NCI-H2196 (cell line): ENCODE measurements at regions not wholly inside any gene's neighbourhood (a gene's known extent, or its start where the extent isn't known, plus 50 kb on each side); places are given as distances from the start of the nearest gene placed in this dataset.
"Not testable (repeated sequence)": the region's sequence is repeated elsewhere in the genome, so short reads cannot be mapped to it uniquely, and the experiment has no call there.

Experiments used
- DNase-seq: peaks from one replicate; lab custom pipeline; 2025; ENCODE audit not compliant: unreplicated experiment; lab: John Stamatoyannopoulos, UW

DNA sequence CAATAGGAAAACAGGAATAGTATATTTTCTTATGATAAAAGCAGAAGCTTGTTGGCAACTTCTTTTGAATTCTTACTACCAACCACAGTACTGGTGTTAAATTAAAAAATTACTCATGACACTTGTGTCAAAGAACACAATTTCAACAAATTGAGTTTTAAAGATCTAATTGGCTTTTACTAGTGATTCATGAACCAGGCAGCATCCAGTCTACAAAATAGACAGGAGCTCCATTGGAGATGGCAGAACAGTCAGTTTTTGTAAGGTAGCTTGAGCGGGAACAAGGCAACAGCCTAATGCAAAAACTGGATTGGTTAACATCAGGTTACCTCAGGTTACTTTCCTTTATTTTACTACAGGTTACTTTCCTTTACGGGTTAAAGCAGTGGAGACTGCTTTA is 181.3 kb upstream of the THBS1 start:
- DNase-seq, result no peak

- no peak for DNase-seq
Observed at GRCh38 chr15:39400002-39400401, 180.9 kb upstream of the THBS1 start.

- no peak for DNase-seq
Observed at GRCh38 chr15:39400821-39401550, 179.9 kb upstream of the THBS1 start.

- DNase-seq, result peak; percentile 15
Observed at GRCh38 chr15:39403640-39404117, 177.2 kb upstream of the THBS1 start.

DNA sequence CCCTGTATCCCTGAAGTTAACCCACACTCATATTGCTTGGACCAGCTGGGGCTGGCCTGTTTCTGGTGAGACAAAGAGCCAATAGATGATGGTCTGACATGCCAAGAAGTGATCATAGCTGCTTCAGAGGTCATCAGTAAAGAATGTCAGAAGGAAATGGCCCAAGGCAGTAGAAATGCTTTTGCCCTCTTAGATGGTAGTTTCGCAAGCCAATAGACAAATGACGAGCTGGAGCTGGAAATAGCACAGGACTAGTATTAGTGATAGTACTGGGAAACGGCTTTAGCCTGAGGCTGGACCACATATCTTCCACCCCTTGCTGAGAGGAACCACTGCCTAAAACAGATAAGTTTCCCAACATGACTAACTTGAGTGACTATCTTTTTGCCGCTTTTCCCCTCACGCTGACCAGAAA is 176.1 kb upstream of the THBS1 start:
- no peak for DNase-seq

GRCh38 chr15:39406485-39406884 is 174.4 kb upstream of the THBS1 start:
- no peak for DNase-seq

DNA sequence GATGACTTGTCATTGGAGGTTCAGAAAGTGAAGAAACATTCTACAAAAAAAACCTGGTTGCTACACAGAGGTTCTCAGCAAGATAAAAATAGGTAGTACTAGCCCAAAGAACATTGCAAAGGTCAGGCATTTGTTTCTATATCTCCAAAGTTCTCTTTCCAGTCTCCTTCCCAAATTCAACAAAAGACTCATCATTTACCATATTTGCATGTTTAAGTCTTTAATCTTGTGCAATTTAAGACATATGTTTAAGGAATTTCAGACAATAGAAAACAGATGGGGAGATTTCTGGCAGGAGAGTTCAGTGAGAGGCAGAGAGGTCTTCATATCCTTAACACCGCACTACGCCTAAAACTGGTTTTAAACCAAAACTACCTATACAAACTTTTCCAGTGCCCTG is 173.8 kb upstream of the THBS1 start:
- no peak for DNase-seq

- no peak for DNase-seq
Observed at GRCh38 chr15:39409876-39410530, 170.9 kb upstream of the THBS1 start.

GRCh38 chr15:39411102-39411989 is 169.5 kb upstream of the THBS1 start:
- DNase-seq, result no peak

DNA sequence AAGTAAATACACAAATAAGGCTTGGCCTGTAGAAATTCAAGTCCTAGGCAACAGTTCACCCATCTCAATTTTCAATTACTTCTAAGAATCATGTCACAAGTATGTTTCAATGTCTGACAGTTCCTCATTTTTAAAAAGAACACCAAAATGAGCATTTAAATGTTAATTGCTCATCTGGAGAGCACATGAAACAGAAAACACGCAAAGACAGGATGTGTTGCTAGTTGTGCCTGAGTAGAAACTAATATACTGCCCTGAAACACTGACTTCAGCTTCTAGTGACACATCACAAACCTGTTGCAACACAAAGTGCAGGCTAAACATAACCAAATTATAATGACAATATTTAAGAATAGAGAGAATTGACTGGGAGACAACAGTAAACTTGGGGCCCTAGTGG is 167.3 kb upstream of the THBS1 start:
- DNase-seq, result no peak

GRCh38 chr15:39414201-39414600 is 166.7 kb upstream of the THBS1 start:
- DNase-seq, result no peak

GRCh38 chr15:39415634-39416033 is 165.2 kb upstream of the THBS1 start:
- no peak for DNase-seq

DNA sequence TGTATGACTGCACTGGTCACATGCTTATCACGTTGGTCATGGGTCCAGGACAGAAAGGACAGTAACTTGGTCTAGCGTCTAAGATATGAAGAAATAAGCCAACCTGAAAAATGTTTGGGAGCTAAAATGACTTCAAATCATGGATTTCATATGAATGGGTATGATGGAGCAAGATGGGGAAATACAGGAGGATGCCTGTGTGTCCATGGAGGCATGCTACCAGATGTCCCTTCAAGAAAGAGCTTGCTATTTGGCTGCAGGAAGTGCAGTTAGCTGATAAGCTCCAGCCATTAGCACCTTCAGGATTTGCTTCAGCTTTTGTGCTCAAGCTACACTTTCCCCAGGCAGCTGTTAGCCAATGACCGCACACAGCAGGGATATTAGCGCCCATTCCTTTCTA is 164.6 kb upstream of the THBS1 start:
- DNase-seq, result no peak

DNA sequence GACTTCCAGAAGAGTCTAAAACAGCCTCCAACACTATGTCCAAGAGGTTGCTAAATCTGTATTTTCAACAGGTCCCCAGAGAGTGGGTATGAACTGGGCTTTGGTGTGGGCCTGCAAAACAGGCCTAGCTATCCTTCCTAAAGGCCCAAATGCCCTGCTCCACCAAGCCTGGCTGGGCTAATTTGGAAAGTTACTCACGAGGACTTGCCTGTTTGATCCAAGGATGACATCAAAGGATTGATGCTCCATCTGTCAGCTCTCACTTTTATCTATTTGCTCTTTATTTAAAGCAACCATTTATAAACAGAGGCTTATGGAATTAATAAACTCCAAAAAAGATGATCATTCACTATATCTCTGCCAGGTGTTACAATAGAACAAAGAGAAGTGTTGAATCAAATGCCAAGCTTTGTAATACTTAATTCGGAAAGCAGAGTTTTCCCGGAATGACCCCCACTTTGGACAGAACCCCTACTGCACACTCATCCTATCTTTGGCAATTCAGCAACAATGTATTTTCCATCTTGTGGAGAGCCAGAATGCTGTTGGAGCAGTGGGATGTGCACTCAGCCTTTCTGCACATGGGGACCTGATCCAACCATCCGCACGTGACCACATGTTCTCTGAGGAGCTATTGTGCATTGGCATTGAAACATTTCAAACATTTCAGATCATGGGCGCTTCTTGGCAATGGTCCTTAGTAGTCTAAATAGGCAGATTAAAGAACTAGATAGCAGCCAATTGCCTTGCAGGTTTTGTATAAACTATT is 163.3 kb upstream of the THBS1 start:
- no peak for DNase-seq

- no peak for DNase-seq
Observed at GRCh38 chr15:39419651-39420050, 161.2 kb upstream of the THBS1 start.

GRCh38 chr15:39420123-39420852 is 160.6 kb upstream of the THBS1 start:
- DNase-seq, result peak; percentile 11

GRCh38 chr15:39420853-39421192 is 160.1 kb upstream of the THBS1 start:
- not testable (repeated sequence) for DNase-seq

- no peak for DNase-seq
Observed at GRCh38 chr15:39426552-39427532, 154.0 kb upstream of the THBS1 start.

GRCh38 chr15:39427705-39428104 is 153.2 kb upstream of the THBS1 start:
- DNase-seq, result no peak
